HL-60 (cell line): ENCODE measurements at regions not wholly inside any gene's neighbourhood (a gene's known extent, or its start where the extent isn't known, plus 50 kb on each side); places are given as distances from the start of the nearest gene placed in this dataset.

Source experiments
- DNase-seq, 2 experiments: peaks; one replicate each; pipeline ENCODE4 v3.0.0-alpha.2; 2010 to 2020; ENCODE audit warnings: low read depth in 1 of 2, low spot score in 1 of 2
- H3K27ac ChIP-seq: fragments of 250-450 bp; sonication (Bioruptor Pico); replicated peaks from 2 replicates; pipeline ENCODE4 v1.5.1; 2020; ENCODE audit warnings: mild to moderate bottlenecking, moderate library complexity
- H3K27me3 ChIP-seq: fragments of 250-450 bp; sonication (Bioruptor Pico); 2 replicates; pipeline ENCODE4 v1.5.1; 2021; ENCODE audit warnings: mild to moderate bottlenecking, moderate library complexity; ENCODE audit not compliant: insufficient read depth, poor library complexity, severe bottlenecking
- H3K4me3 ChIP-seq: replicated peaks from 2 replicates; pipeline ENCODE4 v1.5.1; 2011; ENCODE audit warnings: mild to moderate bottlenecking, control low read depth, low read length; ENCODE audit not compliant: insufficient read depth
- CTCF ChIP-seq: IDR thresholded peaks from one replicate; pipeline ENCODE4 v1.5.1; 2011; ENCODE audit warnings: low read length, control low read depth, inconsistent platforms; ENCODE audit not compliant: insufficient read depth
- GABPA ChIP-seq: IDR thresholded peaks from 2 replicates; pipeline ENCODE4 v1.6.1; 2012; ENCODE audit warnings: low read depth
- POLR2AphosphoS5 ChIP-seq: IDR thresholded peaks from 2 replicates; pipeline ENCODE4 v1.6.1; 2012; ENCODE audit warnings: low read depth
- REST ChIP-seq: IDR thresholded peaks from 2 replicates; pipeline ENCODE4 v1.6.1; 2012; ENCODE audit warnings: low read depth; ENCODE audit not compliant: insufficient replicate concordance
- SPI1 ChIP-seq: IDR thresholded peaks from 2 replicates; pipeline ENCODE4 v1.6.1; 2012; ENCODE audit warnings: low read depth, mild to moderate bottlenecking, borderline replicate concordance

GRCh38 chr13:37385956-37386670, 212.5 kb downstream of the POSTN start:
- DNase-seq: no peak
- Histone ChIP-seq H3K4me3 (no peak overlapping the region), H3K27ac (no peak overlapping the region), H3K27me3 (no peaks in the 10 kb centered on the region)
- TF ChIP-seq SPI1 (no peak), GABPA (no peak), POLR2AphosphoS5 (no peak), REST (no peak), CTCF (no peak)

- DNase-seq: no peak
- H3K4me3 ChIP-seq: no peak overlapping the region
- TF ChIP-seq POLR2AphosphoS5: no peak
These were observed 213.3 kb downstream of the POSTN start for GRCh38 chr13:37385248-37385647.

GRCh38 chr13:37383856-37384370, 214.7 kb downstream of the POSTN start:
- no peaks in the 10 kb centered on the region for H3K27me3 ChIP-seq
- no peak overlapping the region for H3K4me3 ChIP-seq
- H3K27ac ChIP-seq: no peak overlapping the region
- TF ChIP-seq SPI1 (no peak), POLR2AphosphoS5 (no peak), REST (no peak), CTCF (no peak), GABPA (no peak)
- DNase-seq: no peak

More at GRCh38 chr13:37385248-37385647, 213.3 kb downstream of the POSTN start:
- Histone ChIP-seq H3K27me3 (no peaks in the 10 kb centered on the region), H3K27ac (no peak overlapping the region)

- no peak for TF ChIP-seq POLR2AphosphoS5
- TF ChIP-seq CTCF: no peak
- TF ChIP-seq SPI1: no peak
- TF ChIP-seq GABPA: no peak
- no peak for TF ChIP-seq REST
- Histone ChIP-seq H3K27ac (no peak overlapping the region), H3K27me3 (no peaks in the 10 kb centered on the region), H3K4me3 (no peak overlapping the region)
- DNase-seq: no peak
These were observed 215.5 kb downstream of the POSTN start for GRCh38 chr13:37383046-37383445.
